ENCODE measurements at regions not wholly inside any gene's neighbourhood (a gene's known extent, or its start where the extent isn't known, plus 50 kb on each side); places are given as distances from the start of the nearest gene placed in this dataset.

DNA sequence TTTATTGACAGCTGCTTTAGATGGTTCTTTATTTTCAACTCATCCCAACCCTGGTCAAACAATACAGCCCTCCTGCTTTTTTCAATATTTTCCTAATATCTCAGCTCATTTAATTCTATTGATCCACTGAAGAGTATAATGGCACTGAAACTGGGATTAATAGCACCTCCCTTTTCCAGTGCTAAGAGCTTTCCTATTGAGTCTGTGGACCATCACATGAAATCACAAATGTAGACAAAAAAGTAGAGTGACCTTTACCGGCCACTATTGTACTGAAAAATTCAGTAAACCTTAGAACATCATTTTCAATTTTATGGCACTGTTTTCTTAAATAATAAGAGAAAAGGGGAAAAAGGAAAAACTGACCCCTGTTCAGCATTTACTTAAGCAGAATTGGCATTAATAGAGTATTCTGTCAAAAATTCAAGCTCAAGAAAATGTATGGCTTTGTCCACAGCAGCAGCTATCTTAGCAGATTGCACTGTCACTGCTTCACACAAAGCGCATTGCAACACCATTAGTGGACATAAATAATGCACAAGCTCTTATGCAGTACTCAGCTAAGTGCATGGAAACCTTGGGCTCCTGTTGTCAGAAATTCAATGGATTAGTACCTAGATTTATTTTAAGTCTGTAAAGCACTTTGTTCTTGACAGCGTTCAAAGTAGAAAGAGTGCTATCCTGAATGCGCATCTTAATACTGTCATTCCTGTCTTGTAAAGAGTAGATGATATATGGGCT is 851.0 kb upstream of the KLHL1 start:
- TF ChIP-seq POLR2AphosphoS5 (IDR thresholded peaks at IDR 0.05; ENCODE audit: low read depth, low read length) = no peak
- TF ChIP-seq POLR2A (IDR thresholded peaks at IDR 0.05; ENCODE audit: low read depth, low read length) = no peak
- no peak for TF ChIP-seq TAF1 (IDR thresholded peaks at IDR 0.05; ENCODE audit: borderline replicate concordance, low read depth, low read length)
